DND-41 (cell line): ENCODE measurements at regions not wholly inside any gene's neighbourhood (a gene's known extent, or its start where the extent isn't known, plus 50 kb on each side); places are given as distances from the start of the nearest gene placed in this dataset.

ENCODE experiments used
- ATAC-seq: fragments of 200-7000 bp; cut with Tn5 transposase; 3 replicates; pipeline ENCODE4 v1.9.1; 2021; ENCODE audit warnings: low read depth; ENCODE audit not compliant: insufficient read depth
- DNase-seq: peaks from one replicate; pipeline ENCODE4 v3.0.0-alpha.2; 2020
- H2AFZ ChIP-seq: 2 replicates; pipeline ENCODE4 v1.6.0; 2012; ENCODE audit warnings: low read depth, low read length
- H3K27ac ChIP-seq: 2 replicates; pipeline ENCODE4 v1.5.1; 2012; ENCODE audit warnings: low read length, inconsistent platforms
- H3K27me3 ChIP-seq: fragments of 200-600 bp; sonication (generic); 2 replicates; pipeline ENCODE4 v1.6.0; 2012; ENCODE audit warnings: low read length, mild to moderate bottlenecking, inconsistent platforms; ENCODE audit not compliant: insufficient read depth, poor library complexity
- H3K36me3 ChIP-seq: 2 replicates; pipeline ENCODE4 v1.5.1; 2012; ENCODE audit warnings: low read length, inconsistent platforms; ENCODE audit not compliant: insufficient read depth
- H3K4me1 ChIP-seq: 2 replicates; pipeline ENCODE4 v1.5.1; 2012; ENCODE audit warnings: mild to moderate bottlenecking, low read length; ENCODE audit not compliant: insufficient read depth
- H3K4me2 ChIP-seq: 2 replicates; pipeline ENCODE4 v1.6.0; 2012; ENCODE audit warnings: mild to moderate bottlenecking, moderate library complexity, low read length, inconsistent platforms; ENCODE audit not compliant: insufficient read depth
- H3K4me3 ChIP-seq, 2 experiments: fragments of 200-600 bp in 1 of 2; shearing (Covaris generic) in 1 of 2; 2 replicates each; pipeline ENCODE4 v1.5.1; 2012 to 2016; ENCODE audit warnings: inconsistent platforms in 2 of 2, low read length in 2 of 2, mild to moderate bottlenecking in 2 of 2, low read depth in 1 of 2, moderate library complexity in 1 of 2
- H3K79me2 ChIP-seq: 2 replicates; pipeline ENCODE4 v1.6.0; 2012; ENCODE audit warnings: low read length, inconsistent platforms; ENCODE audit not compliant: insufficient read depth
- H3K9ac ChIP-seq: 2 replicates; pipeline ENCODE4 v1.6.0; 2012; ENCODE audit warnings: low read depth, mild to moderate bottlenecking, inconsistent platforms, low read length, moderate library complexity
- H3K9me3 ChIP-seq: 2 replicates; pipeline ENCODE4 v1.5.1; 2012; ENCODE audit warnings: low read length, moderate library complexity, mild to moderate bottlenecking, inconsistent platforms; ENCODE audit not compliant: insufficient read depth, severe bottlenecking
- H4K20me1 ChIP-seq: 2 replicates; pipeline ENCODE4 v1.6.0; 2012; ENCODE audit warnings: low read length; ENCODE audit not compliant: insufficient read depth
- EZH2 ChIP-seq: IDR thresholded peaks from 3 replicates; pipeline ENCODE4 v1.6.1; 2012; ENCODE audit warnings: borderline replicate concordance, low read depth, mild to moderate bottlenecking, moderate library complexity, low read length, inconsistent platforms; ENCODE audit not compliant: severe bottlenecking
- TF ChIP-seq, protein P1 (sequence below): IDR thresholded peaks from 2 replicates; pipeline ENCODE4 v1.5.1; 2012; ENCODE audit warnings: borderline replicate concordance, low read length, moderate library complexity, mild to moderate bottlenecking; ENCODE audit not compliant: poor library complexity, severe bottlenecking; ENCODE audit errors: extremely low read depth

DNA sequence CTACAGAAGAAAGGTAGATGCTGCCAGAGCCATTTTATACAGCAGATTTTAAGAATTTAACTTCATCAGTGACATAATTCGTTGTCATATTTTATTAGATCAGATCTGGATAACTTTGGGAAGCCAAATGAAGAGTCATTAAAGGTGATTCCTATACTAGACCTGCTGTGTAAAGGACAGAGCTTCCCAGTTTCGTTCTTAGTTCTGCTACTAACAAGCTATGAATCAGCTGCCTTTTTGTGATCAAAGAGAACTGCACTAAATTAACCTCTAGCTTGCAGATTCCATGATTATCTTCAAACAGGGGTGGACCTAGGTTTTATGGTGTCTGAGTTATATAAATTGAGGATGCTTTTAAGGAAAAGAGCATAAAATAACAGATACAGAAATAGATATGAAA, 926.5 kb upstream of the ACVR2A start:
- no peak overlapping the region for H3K27ac ChIP-seq
- ATAC-seq (no peak), DNase-seq (no peak)
- no peak overlapping the region for H3K4me3 ChIP-seq
- no peak overlapping the region for H3K9ac ChIP-seq
- H3K79me2 ChIP-seq = no peaks in the 10 kb centered on the region
- H3K27me3 ChIP-seq = no peaks in the 10 kb centered on the region
- H3K4me2 ChIP-seq = no peak overlapping the region
- TF ChIP-seq EZH2 = no peak
- TF ChIP-seq, protein P1, sequence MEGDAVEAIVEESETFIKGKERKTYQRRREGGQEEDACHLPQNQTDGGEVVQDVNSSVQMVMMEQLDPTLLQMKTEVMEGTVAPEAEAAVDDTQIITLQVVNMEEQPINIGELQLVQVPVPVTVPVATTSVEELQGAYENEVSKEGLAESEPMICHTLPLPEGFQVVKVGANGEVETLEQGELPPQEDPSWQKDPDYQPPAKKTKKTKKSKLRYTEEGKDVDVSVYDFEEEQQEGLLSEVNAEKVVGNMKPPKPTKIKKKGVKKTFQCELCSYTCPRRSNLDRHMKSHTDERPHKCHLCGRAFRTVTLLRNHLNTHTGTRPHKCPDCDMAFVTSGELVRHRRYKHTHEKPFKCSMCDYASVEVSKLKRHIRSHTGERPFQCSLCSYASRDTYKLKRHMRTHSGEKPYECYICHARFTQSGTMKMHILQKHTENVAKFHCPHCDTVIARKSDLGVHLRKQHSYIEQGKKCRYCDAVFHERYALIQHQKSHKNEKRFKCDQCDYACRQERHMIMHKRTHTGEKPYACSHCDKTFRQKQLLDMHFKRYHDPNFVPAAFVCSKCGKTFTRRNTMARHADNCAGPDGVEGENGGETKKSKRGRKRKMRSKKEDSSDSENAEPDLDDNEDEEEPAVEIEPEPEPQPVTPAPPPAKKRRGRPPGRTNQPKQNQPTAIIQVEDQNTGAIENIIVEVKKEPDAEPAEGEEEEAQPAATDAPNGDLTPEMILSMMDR = no peak
- H4K20me1 ChIP-seq = no peaks in the 10 kb centered on the region
- H2AFZ ChIP-seq = no peak overlapping the region
- no peaks in the 10 kb centered on the region for H3K36me3 ChIP-seq
- H3K4me1 ChIP-seq = no peaks in the 10 kb centered on the region
- H3K9me3 ChIP-seq = no peaks in the 10 kb centered on the region

DNA sequence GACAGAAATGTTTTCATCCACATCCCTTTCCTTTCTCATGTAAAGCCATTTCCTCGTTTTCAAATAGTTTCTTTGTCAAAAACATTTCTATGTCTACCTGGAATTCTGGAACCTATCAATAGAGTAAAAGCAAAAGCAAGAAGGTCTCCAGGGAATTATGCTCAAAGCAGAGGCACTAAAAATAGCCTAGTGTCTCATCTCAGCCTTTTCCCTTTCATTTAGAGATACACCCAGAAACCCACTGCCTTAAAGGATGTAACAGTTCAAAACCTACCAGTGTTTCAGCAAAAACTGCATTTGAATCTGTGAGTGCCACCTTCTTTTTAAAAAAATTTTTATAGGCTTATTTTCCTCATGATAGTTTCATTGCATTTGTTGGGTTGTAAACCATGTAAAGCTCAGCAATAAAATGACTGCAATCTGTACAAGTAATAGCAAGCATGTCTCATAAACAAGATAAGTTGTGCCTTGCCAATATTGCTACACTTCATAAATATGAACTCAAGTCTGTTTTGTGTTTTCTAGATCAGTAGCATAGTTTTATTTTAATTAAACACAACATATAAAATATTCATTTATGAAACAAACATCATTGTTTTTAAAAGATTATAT, 927.3 kb upstream of the ACVR2A start:
- H3K4me1 ChIP-seq = no peaks in the 10 kb centered on the region
- H3K4me3 ChIP-seq = no peak overlapping the region
- no peak overlapping the region for H2AFZ ChIP-seq
- ATAC-seq = no peak
- no peaks in the 10 kb centered on the region for H3K27me3 ChIP-seq
- H3K36me3 ChIP-seq = no peaks in the 10 kb centered on the region
- H3K4me2 ChIP-seq = no peak overlapping the region
- H3K9ac ChIP-seq = no peak overlapping the region
- no peaks in the 10 kb centered on the region for H3K79me2 ChIP-seq
- H3K27ac ChIP-seq = no peak overlapping the region
- TF ChIP-seq, protein P1 = no peak
- TF ChIP-seq EZH2 = no peak
- H4K20me1 ChIP-seq = no peaks in the 10 kb centered on the region
- no peaks in the 10 kb centered on the region for H3K9me3 ChIP-seq
- no peak for DNase-seq

DNA sequence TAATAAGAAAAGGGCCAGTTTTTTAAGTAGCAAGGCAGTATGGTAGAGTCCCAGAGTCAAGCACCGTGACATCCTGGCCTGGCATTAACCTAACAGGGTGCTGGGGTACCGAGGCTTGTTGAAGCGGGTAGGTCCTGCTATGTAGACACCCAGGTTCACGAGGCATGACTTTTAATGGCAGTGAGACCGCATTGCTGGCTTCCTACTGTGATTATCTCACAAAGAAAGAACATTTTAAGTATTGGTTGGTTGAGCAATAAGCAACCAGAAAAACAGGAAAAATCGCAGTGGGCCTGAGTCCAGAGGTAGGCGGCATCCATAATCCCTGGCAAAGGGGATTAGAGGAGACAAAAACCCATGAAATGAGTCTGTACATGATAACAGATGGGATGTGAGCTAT, 927.9 kb upstream of the ACVR2A start:
- no peak overlapping the region for H3K27ac ChIP-seq
- no peaks in the 10 kb centered on the region for H3K36me3 ChIP-seq
- ATAC-seq = no peak
- H3K4me2 ChIP-seq = no peak overlapping the region
- no peaks in the 10 kb centered on the region for H3K27me3 ChIP-seq
- DNase-seq = no peak
- H3K79me2 ChIP-seq = no peaks in the 10 kb centered on the region
- no peak overlapping the region for H2AFZ ChIP-seq
- no peak overlapping the region for H3K9ac ChIP-seq
- H3K4me3 ChIP-seq = no peak overlapping the region
- no peaks in the 10 kb centered on the region for H3K4me1 ChIP-seq
- TF ChIP-seq, protein P1 = no peak
- TF ChIP-seq EZH2 = no peak
- H3K9me3 ChIP-seq = no peaks in the 10 kb centered on the region
- no peaks in the 10 kb centered on the region for H4K20me1 ChIP-seq
